ENCODE measurements at regions not wholly inside any gene's neighbourhood (a gene's known extent, or its start where the extent isn't known, plus 50 kb on each side); places are given as distances from the start of the nearest gene placed in this dataset.

DNA sequence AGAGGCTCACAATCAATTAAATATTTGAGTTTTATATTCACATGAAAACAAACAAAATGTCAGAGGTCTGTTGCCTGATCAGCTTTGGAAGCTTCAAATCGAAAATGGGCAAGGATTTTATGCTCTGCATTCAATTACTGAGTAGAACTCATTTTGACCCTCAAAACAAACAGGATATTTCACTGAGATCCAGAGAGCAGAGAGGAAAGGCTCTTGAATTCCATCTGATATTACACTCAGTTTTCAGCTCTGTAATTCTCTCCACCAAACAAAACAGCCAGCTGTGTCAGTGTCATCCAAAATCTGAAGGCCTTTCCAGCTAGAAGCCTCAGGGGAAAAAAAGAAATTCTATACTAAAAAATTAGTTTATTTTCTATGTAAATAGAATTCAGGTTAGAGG is 128.6 kb upstream of the FLRT2 start:
- DNase-seq: no peak

DNA sequence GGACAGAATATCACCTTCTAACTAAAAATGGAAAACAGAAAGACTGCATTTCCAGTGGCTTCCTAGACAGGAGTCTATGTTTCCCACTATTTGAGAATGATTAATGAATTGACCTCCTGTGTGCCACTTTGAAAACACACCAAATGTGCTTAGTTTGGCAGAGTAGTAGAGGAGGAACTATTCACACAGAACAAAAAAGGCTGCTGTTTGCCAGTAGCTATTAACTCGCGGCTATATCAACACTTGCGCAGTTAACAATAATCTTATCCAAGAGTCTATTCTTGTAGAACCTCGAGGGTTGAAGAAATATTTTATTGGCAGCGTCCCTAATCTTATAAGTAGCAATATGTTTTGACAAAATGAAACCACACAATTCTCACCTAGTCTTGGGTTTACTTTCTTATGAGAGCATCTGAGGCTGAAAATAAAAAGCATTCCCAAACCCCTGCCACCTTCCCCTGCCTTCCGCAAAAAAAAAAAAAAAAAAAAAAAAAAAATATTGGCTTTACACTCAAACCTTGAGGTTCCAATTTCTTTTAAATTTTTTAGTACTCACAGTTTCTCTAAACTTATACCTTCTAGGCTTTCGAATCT is 127.3 kb upstream of the FLRT2 start:
- DNase-seq: no peak

DNA sequence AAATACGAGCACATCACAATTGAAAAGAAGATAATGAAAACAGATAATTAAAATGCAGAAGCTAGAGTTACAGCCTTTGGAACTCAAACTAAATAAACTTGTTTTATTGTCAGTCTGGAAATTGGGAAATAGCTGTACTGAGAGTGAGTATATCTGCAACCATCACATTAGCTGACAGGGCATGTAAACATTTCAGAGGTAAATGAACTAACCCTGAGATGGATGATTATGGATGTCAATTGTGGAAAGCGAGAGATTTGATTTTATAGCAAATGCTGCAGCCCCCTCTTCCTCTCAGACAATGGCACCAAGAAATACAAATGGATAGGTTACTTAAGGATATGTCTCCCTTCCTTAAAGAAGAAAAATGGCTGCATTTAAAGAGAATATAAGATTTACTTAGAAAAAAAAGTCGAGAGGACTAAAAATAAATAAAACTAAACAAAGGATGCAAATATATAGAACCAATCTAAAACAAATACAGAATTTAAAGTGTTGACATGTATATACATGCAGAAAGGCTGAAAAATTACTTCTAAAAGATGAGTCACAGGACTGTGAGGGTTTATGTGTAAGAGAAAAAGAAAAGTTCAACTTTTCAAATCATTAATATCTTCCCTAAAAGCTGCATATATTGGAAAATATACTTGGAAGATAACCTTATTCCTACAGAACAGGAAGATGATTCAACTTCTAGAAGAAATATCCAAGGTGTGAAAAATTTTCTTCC is 120.3 kb upstream of the FLRT2 start:
- DNase-seq: no peak

DNA sequence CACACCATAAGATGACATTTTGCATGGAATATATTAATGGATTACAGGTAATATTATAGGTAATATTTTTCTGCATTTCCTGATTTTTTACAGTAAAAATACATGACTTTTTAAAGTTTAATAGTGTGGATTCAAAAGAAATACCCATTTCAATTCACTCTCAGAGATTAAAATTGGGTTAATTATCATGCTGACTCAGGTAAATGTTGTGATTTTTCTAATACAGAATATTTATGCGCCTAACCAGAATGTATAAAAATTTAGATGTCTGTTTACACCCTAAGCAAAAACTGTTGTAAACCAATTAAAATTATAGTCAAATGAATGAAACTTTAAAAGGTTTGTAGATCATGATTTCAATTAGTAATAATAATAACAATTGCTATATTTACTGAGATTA is 117.2 kb upstream of the FLRT2 start:
- DNase-seq: no peak

DNA sequence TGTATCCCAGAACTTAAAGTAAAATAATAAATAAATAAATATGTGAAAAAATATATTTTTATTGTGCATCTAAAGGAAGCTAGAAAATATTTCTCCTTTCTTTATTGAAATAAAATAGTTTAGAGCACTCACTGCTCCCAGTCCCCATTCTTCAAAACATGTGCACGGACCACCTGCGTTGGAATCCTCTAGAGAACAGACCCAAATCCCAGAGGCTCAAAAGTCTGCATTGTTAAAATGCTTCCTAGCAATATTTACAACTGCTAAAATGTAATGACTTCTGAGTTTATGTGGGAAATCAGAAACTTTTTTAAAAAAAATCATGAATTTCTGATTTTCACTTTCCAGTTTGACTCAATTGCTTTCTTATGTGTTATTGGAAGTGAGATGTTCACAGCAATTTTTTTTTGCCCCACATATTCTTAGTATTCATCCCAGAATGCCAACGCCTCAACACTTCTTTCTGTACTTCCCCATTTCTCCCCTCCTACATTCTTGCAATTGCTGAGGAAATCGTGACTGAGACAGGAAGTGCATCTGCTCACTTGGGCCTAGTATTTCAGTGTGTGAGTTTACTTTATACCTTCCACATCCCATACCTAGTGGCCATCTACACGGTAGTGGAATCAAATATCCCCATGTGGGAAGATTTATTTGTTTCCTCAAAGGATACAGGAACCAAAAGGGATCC is 116.0 kb upstream of the FLRT2 start:
- no peak for DNase-seq

DNA sequence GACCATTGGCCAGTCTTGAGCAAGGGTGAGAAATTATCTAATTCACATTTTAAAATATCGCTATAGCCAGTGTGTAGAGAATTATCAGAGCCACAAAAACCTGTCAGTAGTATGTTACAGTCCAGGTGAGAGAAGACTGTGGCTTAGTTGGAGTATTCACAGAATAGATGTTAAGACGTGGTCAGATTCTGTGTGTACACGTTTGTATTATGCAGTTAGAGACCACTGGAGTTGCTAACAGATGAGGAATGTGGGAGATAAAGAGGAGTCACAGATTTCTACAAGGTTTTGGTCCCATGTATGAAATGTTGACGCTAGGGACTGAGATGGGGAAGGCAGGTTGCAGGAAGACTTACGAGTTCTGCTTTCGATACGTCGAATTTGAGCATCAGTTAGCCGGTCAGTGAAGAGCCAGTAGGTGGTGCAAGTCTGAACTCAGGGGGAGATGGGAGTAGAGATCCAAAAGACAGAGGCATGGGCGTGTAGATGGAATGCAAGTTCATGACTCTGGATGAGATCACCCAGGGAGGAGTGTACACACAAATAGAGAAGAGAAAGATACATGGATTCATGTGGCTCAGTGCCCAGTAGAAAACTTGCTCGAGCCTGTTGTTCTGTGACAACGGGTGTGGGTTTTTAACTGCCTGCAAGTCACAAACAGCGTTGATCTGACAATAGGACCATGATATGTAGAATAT is 114.8 kb upstream of the FLRT2 start:
- DNase-seq: peak; percentile 30 to 57

DNA sequence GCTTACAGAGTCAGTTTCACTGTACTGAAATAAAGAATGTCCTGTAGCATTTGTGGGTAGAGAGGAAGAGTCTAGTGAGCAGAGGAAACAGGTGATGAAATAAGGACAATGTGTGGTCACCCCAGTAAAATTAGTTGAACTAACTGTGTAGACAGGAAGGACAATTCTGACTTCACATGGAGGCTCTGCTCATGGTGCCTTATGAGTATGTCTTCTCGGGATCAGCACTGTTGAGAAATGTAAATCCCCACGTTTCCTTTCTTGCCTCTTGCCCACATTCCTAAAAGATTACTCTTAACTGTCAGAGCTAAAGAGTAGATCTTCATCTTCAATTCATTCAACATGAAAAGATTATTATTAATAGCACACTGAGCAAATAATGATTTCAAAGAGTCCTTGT is 113.2 kb upstream of the FLRT2 start:
- DNase-seq: no peak

DNA sequence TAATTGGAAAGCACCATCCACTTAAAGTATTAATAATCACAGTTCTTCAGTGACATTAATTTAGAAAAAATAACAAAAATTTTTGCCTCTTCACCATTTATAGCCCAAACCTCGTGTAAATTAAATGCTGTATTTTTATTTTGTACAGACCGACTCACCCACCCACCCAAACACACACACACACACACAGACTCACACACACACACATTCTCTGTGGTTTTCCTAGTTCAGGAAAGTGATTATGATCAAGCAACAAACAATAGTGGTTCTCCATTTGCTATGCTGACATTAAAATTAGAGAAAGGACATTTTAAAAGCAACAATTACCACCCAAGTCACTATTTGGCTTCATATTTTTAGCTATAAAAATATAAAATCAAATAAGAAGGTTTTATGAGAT is 112.5 kb upstream of the FLRT2 start:
- no peak for DNase-seq

DNA sequence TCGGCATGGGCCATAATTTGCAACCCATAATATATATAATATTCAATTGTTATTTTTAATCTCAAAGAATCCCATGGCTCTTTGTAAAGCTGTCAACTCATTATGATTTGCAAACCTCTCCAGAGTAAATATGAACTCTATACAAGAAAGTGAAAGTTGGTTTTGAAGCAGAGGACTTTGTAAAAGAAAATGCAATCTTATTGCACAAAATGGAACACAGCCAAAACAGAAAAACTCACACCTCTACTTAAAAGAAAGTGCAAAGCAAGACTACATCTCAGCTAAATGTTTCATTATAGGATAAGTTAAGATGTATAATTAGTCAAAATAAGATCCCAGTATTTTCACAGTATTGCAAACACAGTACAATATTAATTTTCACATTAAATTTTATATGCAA is 111.2 kb upstream of the FLRT2 start:
- no peak for DNase-seq

DNA sequence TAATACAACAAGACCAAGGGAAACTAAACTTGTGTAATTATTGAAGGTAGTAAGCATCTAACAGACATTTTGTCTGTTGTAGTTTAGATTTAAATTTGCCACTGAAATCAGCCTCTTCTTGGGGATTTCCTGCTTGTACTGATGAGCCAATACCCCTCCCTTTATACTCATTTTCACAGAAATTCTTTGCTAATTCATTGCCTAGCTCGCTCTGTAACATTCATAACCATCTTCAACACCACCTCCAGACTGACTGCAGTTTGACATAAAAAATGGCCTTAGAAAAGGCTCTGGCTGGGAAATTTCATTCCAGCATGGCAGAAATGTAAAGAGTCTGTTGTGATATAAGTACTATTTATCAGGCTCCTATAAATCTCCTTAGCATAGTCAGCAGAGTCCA is 109.7 kb upstream of the FLRT2 start:
- no peak for DNase-seq

DNA sequence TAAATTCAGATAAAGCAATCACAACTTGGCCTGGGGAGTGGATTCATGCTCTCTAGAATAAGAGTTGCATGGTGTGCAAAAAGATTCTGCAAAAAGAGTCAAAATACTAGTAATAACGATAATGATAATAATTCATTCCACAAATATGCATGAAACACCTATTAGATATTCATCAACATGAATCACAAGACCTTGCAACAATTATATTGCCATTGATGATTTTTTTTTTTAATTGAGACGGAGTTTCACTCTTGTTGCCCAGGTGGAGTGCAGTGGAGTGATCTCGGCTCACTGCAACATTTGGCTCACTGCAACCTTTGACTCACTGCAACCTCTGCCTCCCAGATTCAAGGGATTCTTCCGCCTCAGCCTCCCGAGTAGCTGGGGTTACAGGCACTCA is 109.2 kb upstream of the FLRT2 start:
- no peak for DNase-seq

DNA sequence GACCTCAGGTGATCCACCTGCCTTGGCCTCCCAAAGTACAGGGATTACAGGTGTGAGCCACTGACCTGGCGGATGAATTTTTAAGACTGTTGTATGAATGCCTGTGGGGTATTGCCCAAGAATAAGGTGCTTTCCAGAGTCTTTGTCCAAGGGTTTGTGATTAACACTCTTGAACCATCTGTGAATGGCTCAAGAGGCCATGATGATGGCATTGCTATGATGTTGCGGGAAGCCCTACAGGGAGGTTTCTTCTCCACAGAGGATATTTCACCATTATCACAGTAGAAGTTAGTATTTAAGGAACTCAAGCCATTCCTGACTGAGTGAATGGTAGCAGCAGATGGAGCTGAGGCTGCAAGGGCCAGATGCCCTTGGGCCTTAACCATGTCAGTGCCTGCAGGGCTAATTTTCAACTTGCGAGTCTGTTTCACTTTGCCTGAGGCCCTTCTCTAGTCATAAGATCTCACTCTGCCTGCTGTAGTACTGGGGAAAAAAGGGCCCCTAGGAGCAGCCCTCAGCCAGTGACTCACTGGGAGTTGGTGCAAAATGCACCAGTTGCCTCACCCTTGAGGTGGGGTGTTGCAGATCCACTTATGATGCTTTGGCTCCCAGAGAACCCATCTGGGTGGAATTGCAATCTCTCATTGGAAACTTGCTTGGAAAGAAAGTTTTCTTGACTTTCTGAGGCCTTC is 108.6 kb upstream of the FLRT2 start:
- DNase-seq: no peak

DNA sequence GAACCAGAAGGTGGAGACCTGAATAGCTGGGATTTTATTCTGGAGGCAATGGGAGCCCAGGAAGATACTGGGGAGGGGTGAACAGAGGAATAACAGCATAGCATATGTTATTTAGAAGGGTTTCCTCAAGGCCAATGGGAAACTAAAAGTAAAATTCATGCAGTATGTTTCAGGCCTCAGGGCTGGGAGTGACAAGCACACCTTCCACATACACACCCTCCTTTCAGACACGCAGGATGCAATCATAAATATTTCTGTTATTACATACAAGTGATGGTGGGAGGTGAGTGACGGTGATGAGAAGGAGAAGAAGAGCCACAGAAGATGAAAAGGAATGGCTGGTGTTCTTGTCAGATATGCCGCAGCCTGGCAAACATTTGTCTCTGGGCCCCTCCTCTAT is 106.1 kb upstream of the FLRT2 start:
- DNase-seq: no peak

DNA sequence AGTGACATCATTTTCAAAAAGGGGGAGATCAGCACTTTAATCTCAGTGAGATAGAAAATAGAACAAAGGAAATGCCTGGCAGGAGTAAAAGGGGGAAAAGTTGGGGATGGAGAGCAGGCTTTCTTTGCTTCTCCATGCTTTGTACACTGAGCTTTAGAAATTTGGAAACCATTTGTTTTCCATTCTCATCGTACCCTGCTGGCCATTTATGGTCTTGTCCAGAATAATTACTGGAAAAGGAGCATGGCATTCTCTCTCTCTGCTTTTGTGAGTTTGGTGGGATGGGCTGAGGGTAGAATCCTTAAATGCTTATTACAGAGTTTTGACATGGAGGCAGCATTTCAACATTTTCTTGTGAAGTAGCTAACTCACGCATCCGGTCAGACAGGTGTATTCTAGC is 104.4 kb upstream of the FLRT2 start:
- DNase-seq: no peak

DNA sequence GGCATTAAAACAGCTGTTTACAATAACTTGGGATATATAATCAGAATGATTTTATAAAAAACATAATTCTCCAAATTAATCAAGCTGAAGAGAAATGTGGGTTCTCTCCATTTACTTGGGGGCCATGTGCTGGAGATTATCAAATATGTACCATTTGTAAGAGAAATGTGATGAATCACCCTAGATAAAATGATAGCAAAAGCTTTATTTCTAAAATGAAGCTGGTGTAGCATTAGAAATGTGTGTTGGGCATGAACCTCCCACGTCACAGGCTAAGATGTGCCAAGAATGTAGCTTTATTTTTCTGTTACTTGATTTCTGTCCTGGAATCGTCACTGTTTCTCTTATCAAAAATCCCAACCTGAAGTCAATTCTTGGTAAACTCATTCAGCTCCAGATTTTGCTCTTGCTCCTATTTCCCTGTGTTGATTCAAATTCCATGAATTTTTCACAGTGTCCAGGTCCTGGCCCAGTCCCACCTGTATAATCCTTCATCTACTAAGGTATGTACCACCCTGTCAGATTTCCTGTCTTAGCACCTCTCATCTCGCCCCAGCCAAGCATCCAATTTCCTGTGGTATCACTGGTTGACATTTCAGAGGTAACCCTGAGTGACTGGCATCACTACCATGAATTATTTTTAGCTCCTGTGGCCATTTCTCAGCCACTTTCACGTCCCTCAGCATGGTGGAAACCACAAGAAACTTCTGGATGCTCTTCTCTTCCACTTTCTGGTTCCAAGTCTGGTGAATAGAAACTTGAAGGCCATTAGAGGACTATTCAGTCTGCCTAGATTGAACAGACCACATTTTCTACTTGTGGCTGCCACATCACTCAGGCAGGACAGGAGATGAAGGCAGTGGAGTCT is 103.6 kb upstream of the FLRT2 start:
- no peak for DNase-seq

DNA sequence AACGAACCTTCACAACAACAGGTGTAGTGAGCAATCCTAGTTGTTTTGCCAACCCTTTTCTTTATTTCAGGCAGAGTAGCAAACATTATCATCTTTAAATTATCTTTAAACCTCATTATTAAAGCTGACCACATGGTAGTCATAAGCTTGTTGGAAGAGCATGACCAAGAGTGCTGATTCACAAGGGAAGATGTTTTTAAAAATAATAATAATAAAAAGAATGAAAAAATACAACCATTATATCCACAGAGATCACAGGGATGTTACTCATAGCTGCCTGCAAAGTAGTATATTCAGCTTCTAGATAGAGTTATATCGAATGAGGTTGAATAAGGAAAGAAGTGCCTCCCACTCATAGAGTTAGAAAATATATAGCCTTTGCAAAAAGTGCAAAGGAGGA is 101.0 kb upstream of the FLRT2 start:
- DNase-seq: no peak

DNA sequence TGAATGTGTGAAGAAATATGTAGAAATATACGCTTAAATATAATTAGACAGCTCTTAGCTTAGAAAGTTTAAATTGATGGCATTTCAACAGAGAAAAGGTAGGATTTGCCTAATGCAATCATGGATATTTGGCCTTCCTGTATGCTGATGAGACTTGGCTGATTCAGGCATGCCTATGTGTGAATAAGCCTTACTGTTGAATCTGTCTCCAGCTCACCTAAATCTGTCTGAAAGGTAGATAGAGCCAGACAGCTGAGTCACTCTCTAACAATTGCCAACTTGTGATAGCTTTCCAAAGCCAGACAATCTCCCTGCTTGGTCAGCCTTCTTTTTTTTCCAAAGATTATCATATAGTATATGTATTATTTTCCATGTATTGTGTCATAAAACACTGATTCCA is 92.8 kb upstream of the FLRT2 start:
- no peak for DNase-seq

DNA sequence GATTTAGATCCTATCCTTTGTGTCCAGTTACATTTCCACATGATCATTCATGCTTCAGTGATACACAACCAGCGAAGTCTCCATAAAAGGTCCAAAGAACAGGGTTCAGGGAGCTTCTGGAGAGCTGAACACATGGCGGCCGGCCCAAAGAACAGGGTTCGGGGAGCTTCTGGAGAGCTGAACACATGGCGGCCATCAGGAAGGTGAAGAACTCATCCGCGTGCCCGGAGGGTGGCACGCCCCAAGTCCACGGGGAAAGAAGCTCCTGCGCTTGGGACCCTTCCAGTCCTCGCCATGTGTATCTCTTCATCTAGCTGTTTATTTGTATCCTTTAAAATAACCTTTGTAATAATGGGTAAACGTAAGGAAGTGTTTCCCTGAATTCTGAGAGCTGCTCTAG is 91.9 kb upstream of the FLRT2 start:
- DNase-seq: no peak

DNA sequence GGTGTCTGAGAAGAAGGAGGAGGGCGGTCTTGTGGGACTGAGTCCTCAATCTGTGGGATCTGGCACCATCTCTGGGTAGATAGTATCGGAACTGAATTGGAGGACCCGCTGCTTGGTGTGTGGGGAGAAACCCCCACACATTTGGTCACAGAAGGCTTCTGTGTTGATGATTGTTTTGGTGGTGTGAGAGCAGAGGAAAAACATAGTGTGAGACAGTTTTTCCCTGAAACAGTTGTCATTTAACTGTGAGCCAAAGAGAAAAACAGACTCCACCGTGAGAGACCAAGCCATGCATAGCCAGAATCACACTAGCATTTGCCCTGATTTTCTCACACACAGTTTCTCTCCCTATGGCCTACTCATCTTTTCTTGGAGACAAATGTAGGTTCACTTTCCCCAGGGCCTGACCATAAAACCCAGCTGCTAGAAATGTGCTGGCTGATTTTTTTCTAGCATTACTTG is 91.4 kb upstream of the FLRT2 start:
- no peak for DNase-seq

DNA sequence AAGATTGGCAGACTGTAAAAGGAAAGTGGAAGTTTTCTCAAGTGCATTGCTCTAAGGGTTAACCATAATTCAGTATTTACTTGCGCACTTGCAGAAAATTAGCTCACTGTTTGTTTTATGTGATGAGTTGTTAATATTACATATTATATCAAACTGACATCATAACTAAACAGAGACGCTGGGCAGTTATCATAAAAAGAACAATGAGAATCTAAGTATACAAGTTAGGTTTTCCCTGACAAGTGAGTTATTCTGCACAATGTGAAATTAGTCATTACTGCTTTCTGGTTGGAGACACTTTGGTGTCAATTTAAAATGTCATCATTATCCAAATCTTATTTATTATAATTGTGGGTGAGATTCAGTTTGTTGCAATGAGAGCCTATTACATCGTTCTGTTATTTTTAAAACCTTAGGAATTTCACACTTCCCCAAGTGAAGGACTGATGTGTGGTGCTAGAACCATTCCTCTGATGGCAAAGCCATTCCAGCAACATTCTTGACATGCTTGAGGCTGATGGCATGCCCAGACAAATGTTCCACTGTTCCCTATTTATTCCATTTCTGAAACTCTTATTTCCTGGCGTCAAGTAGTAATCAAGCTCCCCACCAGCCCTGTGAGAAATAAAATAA is 90.1 kb upstream of the FLRT2 start:
- DNase-seq: no peak

DNA sequence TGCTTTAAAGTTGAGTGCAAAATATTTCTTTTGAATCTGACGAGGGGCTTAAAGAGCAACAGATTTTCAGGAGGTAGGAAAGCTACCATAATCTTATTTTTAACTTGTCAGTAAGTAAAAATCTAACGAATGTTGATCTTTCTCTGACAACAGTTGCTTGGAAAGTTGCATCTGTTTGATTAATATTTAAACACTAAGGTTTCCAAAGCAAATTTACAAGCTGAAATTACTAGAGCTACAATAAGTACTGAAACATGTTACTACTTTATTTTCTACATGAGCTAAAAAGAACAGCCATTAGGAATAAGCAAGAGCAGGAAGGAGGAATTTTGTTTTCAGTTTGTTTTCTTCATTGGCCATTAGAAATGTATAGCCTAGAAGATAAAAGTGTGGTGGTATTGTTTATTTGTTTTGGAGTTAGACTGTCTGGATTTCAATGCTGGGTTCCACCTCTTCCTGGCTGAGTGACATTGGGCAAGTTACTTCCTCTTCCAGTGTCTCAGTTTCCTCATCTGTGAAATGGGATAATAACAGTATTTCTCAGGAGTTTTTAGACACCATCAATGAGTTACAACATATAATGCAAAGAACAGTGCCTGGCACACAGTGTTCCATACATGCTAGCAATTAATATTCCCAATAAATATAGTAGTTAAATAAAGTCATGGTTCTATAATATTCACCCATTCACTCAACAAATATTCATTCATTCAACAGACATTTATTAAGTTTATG is 87.9 kb upstream of the FLRT2 start:
- no peak for DNase-seq

Data from SHP77 (cell line).